Gastrocnemius medialis (tissue), 4 donors: ENCODE measurements at regions not wholly inside any gene's neighbourhood (a gene's known extent, or its start where the extent isn't known, plus 50 kb on each side); places are given as distances from the start of the nearest gene placed in this dataset.

ENCODE experiments used
- ATAC-seq, 2 donors: fragments of 150-250 bp; one replicate each; pipeline ENCODE4 v1.9.1; 2016
- DNase-seq, 2 donors: peaks; one replicate each; pipeline ENCODE4 v3.0.0-alpha.2; 2019
- H3K27ac ChIP-seq, 4 donors: fragments of 200-600 bp; sonication (generic); 1 replicate in 1 of 4; 2 replicates in 3 of 4; pipeline ENCODE4 v1.5.1; 2016 to 2018; ENCODE audit warnings: mild to moderate bottlenecking in 2 of 4, moderate library complexity in 1 of 4
- H3K27me3 ChIP-seq, 3 donors: fragments of 200-600 bp; sonication (generic) in 2 of 3; 1 replicate in 1 of 3; 2 replicates in 2 of 3; pipeline versions ENCODE4 v1.5.1 to v1.6.0; 2016 to 2019; ENCODE audit warnings: mild to moderate bottlenecking in 1 of 3, moderate library complexity in 1 of 3
- H3K36me3 ChIP-seq, 2 donors: fragments of 200-600 bp; sonication (generic) in 1 of 2; one replicate each; pipeline ENCODE4 v1.5.1; 2017 to 2018
- H3K4me1 ChIP-seq, 2 donors: fragments of 200-600 bp; sonication (generic) in 1 of 2; one replicate each; pipeline ENCODE4 v1.5.1; 2016 to 2017; ENCODE audit warnings: mild to moderate bottlenecking in 2 of 2
- H3K4me3 ChIP-seq, 4 donors: fragments of 200-600 bp; sonication (generic) in 3 of 4; 1 replicate in 1 of 4; 2 replicates in 3 of 4; pipeline ENCODE4 v1.5.1; 2016 to 2019; ENCODE audit warnings: mild to moderate bottlenecking in 2 of 4
- H3K9me3 ChIP-seq, 3 donors: fragments of 200-600 bp; sonication (generic) in 2 of 3; 1 replicate in 1 of 3; 2 replicates in 2 of 3; pipeline ENCODE4 v1.5.1; 2016 to 2019
- POLR2A ChIP-seq, 2 donors: fragments of 450-650 bp; IDR thresholded peaks; one replicate each; pipeline ENCODE4 v1.6.1; 2017; ENCODE audit warnings: antibody characterized with exemption in 2 of 2, mild to moderate bottlenecking in 2 of 2, moderate library complexity in 2 of 2
- in situ Hi-C, 4 donors: fragments of 200-750 bp; cut with MboI; loops; one replicate each; pipeline versions ENCODE4 v1.15.0 to v1.8.0; 2017; ENCODE audit warnings: low sequenced_read_pairs in 4 of 4
- intact Hi-C: fragments of 100-400 bp; cut with DNase I; formaldehyde crosslinking; loops from one replicate; pipeline ENCODE4 v1.15.1; 2023; ENCODE audit warnings: low total_unique reads
- TF ChIP-seq, protein P1 (sequence below), 5 experiments: fragments of 450-650 bp in 3 of 5; fragments of 200-600 bp in 2 of 5; sonication (generic) in 2 of 5; IDR thresholded peaks in 4 of 5; conservative IDR thresholded peaks in 1 of 5; 1 replicate in 4 of 5; 2 replicates in 1 of 5; pipeline ENCODE4 v1.5.1; 2016 to 2019; ENCODE audit warnings: antibody characterized with exemption in 5 of 5, mild to moderate bottlenecking in 3 of 5, moderate library complexity in 3 of 5

GRCh38 chr10:129382401-129382800 is 84.6 kb upstream of the MGMT start:
- in situ Hi-C loops (no loop called here), intact Hi-C loops (no loop called here)
- no peak overlapping the region for H3K27ac ChIP-seq
- DNase-seq, result no peak
- H3K36me3 ChIP-seq, result no peaks in the 10 kb centered on the region
- no peaks in the 10 kb centered on the region for H3K9me3 ChIP-seq
- TF ChIP-seq, protein P1, sequence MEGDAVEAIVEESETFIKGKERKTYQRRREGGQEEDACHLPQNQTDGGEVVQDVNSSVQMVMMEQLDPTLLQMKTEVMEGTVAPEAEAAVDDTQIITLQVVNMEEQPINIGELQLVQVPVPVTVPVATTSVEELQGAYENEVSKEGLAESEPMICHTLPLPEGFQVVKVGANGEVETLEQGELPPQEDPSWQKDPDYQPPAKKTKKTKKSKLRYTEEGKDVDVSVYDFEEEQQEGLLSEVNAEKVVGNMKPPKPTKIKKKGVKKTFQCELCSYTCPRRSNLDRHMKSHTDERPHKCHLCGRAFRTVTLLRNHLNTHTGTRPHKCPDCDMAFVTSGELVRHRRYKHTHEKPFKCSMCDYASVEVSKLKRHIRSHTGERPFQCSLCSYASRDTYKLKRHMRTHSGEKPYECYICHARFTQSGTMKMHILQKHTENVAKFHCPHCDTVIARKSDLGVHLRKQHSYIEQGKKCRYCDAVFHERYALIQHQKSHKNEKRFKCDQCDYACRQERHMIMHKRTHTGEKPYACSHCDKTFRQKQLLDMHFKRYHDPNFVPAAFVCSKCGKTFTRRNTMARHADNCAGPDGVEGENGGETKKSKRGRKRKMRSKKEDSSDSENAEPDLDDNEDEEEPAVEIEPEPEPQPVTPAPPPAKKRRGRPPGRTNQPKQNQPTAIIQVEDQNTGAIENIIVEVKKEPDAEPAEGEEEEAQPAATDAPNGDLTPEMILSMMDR (IDR thresholded peaks at IDR 0.05 in 4 of 5, conservative IDR thresholded peaks at IDR 0.05 in 1 of 5), result no peak
- TF ChIP-seq POLR2A (IDR thresholded peaks at IDR 0.05), result no peak
- ATAC-seq, result no peak
- H3K4me3 ChIP-seq, result no peak overlapping the region
- no peaks in the 10 kb centered on the region for H3K27me3 ChIP-seq
- H3K4me1 ChIP-seq, result no peaks in the 10 kb centered on the region

GRCh38 chr10:129383651-129384050 is 83.4 kb upstream of the MGMT start:
- intact Hi-C loops, result no loop called here
- Histone ChIP-seq H3K4me3 (no peak overlapping the region), H3K36me3 (no peaks in the 10 kb centered on the region), H3K9me3 (no peaks in the 10 kb centered on the region), H3K4me1 (no peaks in the 10 kb centered on the region), H3K27ac (no peak overlapping the region), H3K27me3 (no peaks in the 10 kb centered on the region)
- TF ChIP-seq POLR2A (IDR thresholded peaks at IDR 0.05), result no peak
- TF ChIP-seq, protein P1 (IDR thresholded peaks at IDR 0.05 in 4 of 5, conservative IDR thresholded peaks at IDR 0.05 in 1 of 5), result no peak
- ATAC-seq (no peak), DNase-seq (no peak)
- in situ Hi-C loops, result no loop called here

- TF ChIP-seq, protein P1 (IDR thresholded peaks at IDR 0.05 in 4 of 5, conservative IDR thresholded peaks at IDR 0.05 in 1 of 5), result no peak
- TF ChIP-seq POLR2A (IDR thresholded peaks at IDR 0.05), result no peak
- H3K36me3 ChIP-seq, result no peaks in the 10 kb centered on the region
- no peaks in the 10 kb centered on the region for H3K27me3 ChIP-seq
- H3K27ac ChIP-seq, result no peak overlapping the region
- H3K9me3 ChIP-seq, result no peaks in the 10 kb centered on the region
- in situ Hi-C loops, result no loop called here
- DNase-seq, result no peak
- no peak for ATAC-seq
- no peaks in the 10 kb centered on the region for H3K4me1 ChIP-seq
- intact Hi-C loops, result no loop called here
- H3K4me3 ChIP-seq, result no peak overlapping the region
Observed at GRCh38 chr10:129385600-129385999, 81.4 kb upstream of the MGMT start.

DNA sequence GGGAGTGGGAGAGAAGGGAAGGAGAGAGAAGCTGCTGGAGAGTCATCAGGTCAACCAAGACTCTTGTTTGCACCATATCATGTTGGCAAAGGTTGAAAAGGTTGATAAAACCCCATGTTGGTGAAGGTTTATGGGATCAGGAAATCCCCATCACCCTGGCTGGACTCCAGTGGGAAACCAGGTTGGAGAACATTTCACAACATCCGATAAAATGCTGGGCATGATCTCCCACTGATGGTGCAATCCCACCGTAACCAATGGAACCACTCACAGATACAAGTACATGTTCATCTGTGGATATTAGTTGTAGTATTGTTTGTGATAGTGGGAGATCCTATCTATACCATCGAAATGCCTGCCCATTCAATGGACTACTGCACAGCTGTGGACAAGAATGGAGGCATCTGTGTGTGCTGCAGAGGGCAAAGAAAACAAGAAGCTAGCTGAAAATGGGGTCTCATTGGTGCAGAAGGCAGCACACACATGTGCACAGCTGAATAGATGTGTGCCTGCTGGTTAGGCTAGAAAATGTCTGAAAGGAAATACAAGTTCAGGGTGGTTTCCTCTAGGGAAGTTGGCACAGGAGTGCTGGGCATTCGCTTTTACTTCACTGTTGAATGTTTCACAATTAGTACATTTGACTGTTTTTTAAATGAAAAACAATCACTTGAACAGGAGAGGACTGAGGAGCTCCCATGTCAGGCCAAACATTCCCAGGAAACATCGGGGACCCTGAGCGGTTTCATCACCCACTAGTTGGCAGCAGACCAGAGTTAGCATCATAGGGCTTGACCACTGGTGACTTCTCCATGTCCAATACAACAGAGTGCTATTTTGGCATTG is 80.4 kb upstream of the MGMT start:
- no peak overlapping the region for H3K27ac ChIP-seq

More for the DNA sequence above, 80.4 kb upstream of the MGMT start:
- TF ChIP-seq POLR2A (IDR thresholded peaks at IDR 0.05), result no peak
- TF ChIP-seq, protein P1 (IDR thresholded peaks at IDR 0.05 in 4 of 5, conservative IDR thresholded peaks at IDR 0.05 in 1 of 5), result no peak
- ATAC-seq (no peak), DNase-seq (no peak)
- Histone ChIP-seq H3K4me1 (no peaks in the 10 kb centered on the region), H3K27me3 (no peaks in the 10 kb centered on the region), H3K36me3 (no peaks in the 10 kb centered on the region), H3K9me3 (no peaks in the 10 kb centered on the region), H3K4me3 (no peak overlapping the region)
- in situ Hi-C loops, result no loop called here
- intact Hi-C loops, result no loop called here
